ENCODE measurements at regions not wholly inside any gene's neighbourhood (a gene's known extent, or its start where the extent isn't known, plus 50 kb on each side); places are given as distances from the start of the nearest gene placed in this dataset.

DNA sequence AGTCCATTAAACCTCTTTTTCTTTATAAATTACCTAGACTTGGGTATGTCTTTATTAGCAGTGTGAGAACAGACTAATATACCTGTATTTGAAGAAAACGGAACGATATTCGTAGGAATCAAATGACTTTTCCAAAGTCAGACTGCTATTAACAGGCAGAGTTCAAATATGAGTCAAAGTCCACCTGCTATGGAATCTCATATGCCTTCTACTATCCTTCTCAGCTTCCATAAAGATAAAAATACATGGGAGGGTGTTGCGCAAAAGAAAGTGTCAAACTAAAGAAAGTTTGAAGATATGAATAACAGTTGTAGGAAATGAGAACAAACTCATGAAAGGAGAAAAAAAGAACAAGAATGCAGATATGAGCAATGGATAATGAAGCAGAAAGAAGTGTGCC is 704.6 kb downstream of the EFNB2 start:
- H3K4me3 ChIP-seq (replicated peaks; ENCODE audit: low read depth, low read length) = no peak overlapping the region
- no peak for TF ChIP-seq CTCF (IDR thresholded peaks at IDR 0.05; ENCODE audit: insufficient read depth, low read length, poor library complexity, severe bottlenecking)
- DNase-seq (ENCODE audit: extremely low read depth, insufficient read length) = no peak
- no peaks in the 10 kb centered on the region for H3K36me3 ChIP-seq (ENCODE audit: control insufficient read depth, insufficient read depth, low read length)
- no peaks in the 10 kb centered on the region for H3K27me3 ChIP-seq (replicated peaks; ENCODE audit: control insufficient read depth, insufficient read depth, low read length)

GRCh38 chr13:105827111-105827809 is 708.2 kb downstream of the EFNB2 start:
- TF ChIP-seq CTCF (IDR thresholded peaks at IDR 0.05; ENCODE audit: insufficient read depth, low read length, poor library complexity, severe bottlenecking) = no peak
- Histone ChIP-seq H3K27me3 (replicated peaks; ENCODE audit: control insufficient read depth, insufficient read depth, low read length) (no peaks in the 10 kb centered on the region), H3K36me3 (ENCODE audit: control insufficient read depth, insufficient read depth, low read length) (no peaks in the 10 kb centered on the region), H3K4me3 (replicated peaks; ENCODE audit: low read depth, low read length) (no peak overlapping the region)
- DNase-seq (ENCODE audit: extremely low read depth, insufficient read length) = no peak

- Histone ChIP-seq H3K36me3 (ENCODE audit: control insufficient read depth, insufficient read depth, low read length) (no peaks in the 10 kb centered on the region), H3K27me3 (replicated peaks; ENCODE audit: control insufficient read depth, insufficient read depth, low read length) (no peaks in the 10 kb centered on the region), H3K4me3 (replicated peaks; ENCODE audit: low read depth, low read length) (no peak overlapping the region)
- DNase-seq (ENCODE audit: extremely low read depth, insufficient read length) = no peak
- no peak for TF ChIP-seq CTCF (IDR thresholded peaks at IDR 0.05; ENCODE audit: insufficient read depth, low read length, poor library complexity, severe bottlenecking)
These were observed 710.4 kb downstream of the EFNB2 start for GRCh38 chr13:105825071-105825470.

- no peak for TF ChIP-seq CTCF (IDR thresholded peaks at IDR 0.05; ENCODE audit: insufficient read depth, low read length, poor library complexity, severe bottlenecking)
- Histone ChIP-seq H3K27me3 (replicated peaks; ENCODE audit: control insufficient read depth, insufficient read depth, low read length) (no peaks in the 10 kb centered on the region), H3K36me3 (ENCODE audit: control insufficient read depth, insufficient read depth, low read length) (no peaks in the 10 kb centered on the region), H3K4me3 (replicated peaks; ENCODE audit: low read depth, low read length) (no peak overlapping the region)
- DNase-seq (ENCODE audit: extremely low read depth, insufficient read length) = no peak
These were observed 714.1 kb downstream of the EFNB2 start for GRCh38 chr13:105821337-105821736.

GRCh38 chr13:105820415-105820814 is 715.0 kb downstream of the EFNB2 start:
- TF ChIP-seq CTCF (IDR thresholded peaks at IDR 0.05; ENCODE audit: insufficient read depth, low read length, poor library complexity, severe bottlenecking) = no peak
- Histone ChIP-seq H3K4me3 (replicated peaks; ENCODE audit: low read depth, low read length) (no peak overlapping the region), H3K27me3 (replicated peaks; ENCODE audit: control insufficient read depth, insufficient read depth, low read length) (no peaks in the 10 kb centered on the region), H3K36me3 (ENCODE audit: control insufficient read depth, insufficient read depth, low read length) (no peaks in the 10 kb centered on the region)
- DNase-seq (ENCODE audit: extremely low read depth, insufficient read length) = no peak

- no peak overlapping the region for H3K4me3 ChIP-seq (replicated peaks; ENCODE audit: low read depth, low read length)
- DNase-seq (ENCODE audit: extremely low read depth, insufficient read length) = no peak
- no peak for TF ChIP-seq CTCF (IDR thresholded peaks at IDR 0.05; ENCODE audit: insufficient read depth, low read length, poor library complexity, severe bottlenecking)
- no peaks in the 10 kb centered on the region for H3K27me3 ChIP-seq (replicated peaks; ENCODE audit: control insufficient read depth, insufficient read depth, low read length)
- H3K36me3 ChIP-seq (ENCODE audit: control insufficient read depth, insufficient read depth, low read length) = no peaks in the 10 kb centered on the region
These were observed 718.0 kb downstream of the EFNB2 start for GRCh38 chr13:105817498-105817897.
